Naive thymus-derived CD4-positive, alpha-beta T cell (primary cell): ENCODE measurements at regions not wholly inside any gene's neighbourhood (a gene's known extent, or its start where the extent isn't known, plus 50 kb on each side); places are given as distances from the start of the nearest gene placed in this dataset.
"Not testable (repeated sequence)": the region's sequence is repeated elsewhere in the genome, so short reads cannot be mapped to it uniquely, and the experiment has no call there.

Experiments used
- ATAC-seq: fragments of 150-1000 bp; cut with Tn5 transposase; 2 replicates; pipeline ENCODE4 v1.10.0; 2021; ENCODE audit warnings: mild to moderate bottlenecking, moderate library complexity
- CTCF ChIA-PET: fragments of 350-600 bp; sonication (Branson Sonifier 250); formaldehyde crosslinking; loops from one replicate; lab custom pipeline; 2021; ENCODE audit warnings: antibody characterized with exemption; lab: Charles Lee
- POLR2A ChIA-PET: fragments of 350-600 bp; sonication (Branson Sonifier 250); formaldehyde crosslinking; loops from one replicate; lab custom pipeline; 2021; ENCODE audit warnings: antibody characterized with exemption, inconsistent platforms; lab: Charles Lee
- DNase-seq, 9 donors: peaks; one replicate each; pipeline versions ENCODE4 v3.0.0 to v3.0.0-alpha.2; 2020 to 2022; ENCODE audit warnings: mixed read lengths in 1 of 9
- H3K27ac ChIP-seq: one replicate; pipeline ENCODE4 v1.7.0; 2013; ENCODE audit warnings: mild to moderate bottlenecking, low read depth, low read length, moderate library complexity
- H3K27me3 ChIP-seq, 2 donors: one replicate each; pipeline ENCODE4 v1.7.0; 2013; ENCODE audit warnings: low read length in 2 of 2, mild to moderate bottlenecking in 2 of 2, moderate library complexity in 2 of 2; ENCODE audit not compliant: control insufficient read depth in 2 of 2, insufficient read depth in 2 of 2
- H3K36me3 ChIP-seq, 3 experiments: 1 replicate in 2 of 3; 2 replicates in 1 of 3; pipeline ENCODE4 v1.7.0; 2013; ENCODE audit warnings: low read length in 3 of 3, mild to moderate bottlenecking in 3 of 3, moderate library complexity in 1 of 3; ENCODE audit not compliant: insufficient read depth in 3 of 3, control insufficient read depth in 2 of 3
- H3K4me1 ChIP-seq, 2 donors: one replicate each; pipeline ENCODE4 v1.7.0; 2013; ENCODE audit warnings: low read length in 2 of 2, mild to moderate bottlenecking in 2 of 2, moderate library complexity in 1 of 2; ENCODE audit not compliant: control insufficient read depth in 2 of 2, insufficient read depth in 2 of 2
- H3K4me3 ChIP-seq: 2 replicates; pipeline ENCODE4 v1.7.0; 2013; ENCODE audit warnings: mild to moderate bottlenecking, low read length
- H3K9me3 ChIP-seq, 3 experiments: 1 replicate in 2 of 3; 2 replicates in 1 of 3; pipeline ENCODE4 v1.7.0; 2013; ENCODE audit warnings: low read length in 3 of 3; ENCODE audit not compliant: control insufficient read depth in 2 of 3
- H3K27ac Mint-ChIP-seq, 9 donors: one replicate each; pipeline ENCODE4 v1.8.0; 2020 to 2022; ENCODE audit warnings: mixed read lengths in 9 of 9, mild to moderate bottlenecking in 8 of 9, moderate library complexity in 5 of 9, inconsistent platforms in 2 of 9
- H3K27me3 Mint-ChIP-seq, 5 donors: one replicate each; pipeline ENCODE4 v1.8.0; 2021 to 2022; ENCODE audit warnings: mixed read lengths in 5 of 5, mild to moderate bottlenecking in 1 of 5
- H3K36me3 Mint-ChIP-seq, 5 donors: one replicate each; pipeline ENCODE4 v1.8.0; 2020 to 2022; ENCODE audit warnings: mixed read lengths in 5 of 5, mild to moderate bottlenecking in 3 of 5, inconsistent platforms in 1 of 5
- H3K4me1 Mint-ChIP-seq, 7 donors: one replicate each; pipeline ENCODE4 v1.8.0; 2020 to 2022; ENCODE audit warnings: mixed read lengths in 7 of 7, mild to moderate bottlenecking in 3 of 7, inconsistent platforms in 1 of 7
- H3K4me3 Mint-ChIP-seq, 10 donors: one replicate each; pipeline ENCODE4 v1.8.0; 2020 to 2022; ENCODE audit warnings: mild to moderate bottlenecking in 10 of 10, mixed read lengths in 10 of 10, moderate library complexity in 6 of 10, inconsistent platforms in 2 of 10
- H3K9me3 Mint-ChIP-seq, 11 donors: one replicate each; pipeline ENCODE4 v1.8.0; 2020 to 2022; ENCODE audit warnings: mixed read lengths in 11 of 11, mild to moderate bottlenecking in 4 of 11, inconsistent platforms in 1 of 11, moderate library complexity in 1 of 11
- intact Hi-C, 2 donors: fragments of 100-400 bp; cut with micrococcal nuclease; formaldehyde crosslinking; loops; one replicate each; pipeline ENCODE4 v1.15.1; 2023

- Mint-ChIP-seq H3K4me3 (no peak overlapping the region), H3K27ac (no peak overlapping the region), H3K9me3 (peaks cover 0 to 18% (median 7%) of the 10 kb centered on the region in 11 donors), H3K27me3 (no peaks in the 10 kb centered on the region), H3K36me3 (no peaks in the 10 kb centered on the region), H3K4me1 (no peaks in the 10 kb centered on the region)
- Histone ChIP-seq H3K27me3 (no peaks in the 10 kb centered on the region), H3K27ac (no peak overlapping the region), H3K36me3 (no peaks in the 10 kb centered on the region), H3K4me1 (no peaks in the 10 kb centered on the region), H3K4me3 (no peak overlapping the region), H3K9me3 (no peaks in the 10 kb centered on the region)
- intact Hi-C loops: no loop called here
- ATAC-seq (no peak), DNase-seq (no peak)
- ChIA-PET POLR2A (no interaction called here), CTCF (no interaction called here)
These were observed 440.5 kb upstream of the ADAMTS9 start for GRCh38 chr3:65128346-65128745.

GRCh38 chr3:65126527-65127410 is 439.0 kb upstream of the ADAMTS9 start:
- Histone ChIP-seq H3K27ac (no peak overlapping the region), H3K4me3 (no peak overlapping the region), H3K4me1 (no peaks in the 10 kb centered on the region), H3K36me3 (no peaks in the 10 kb centered on the region), H3K27me3 (no peaks in the 10 kb centered on the region), H3K9me3 (no peaks in the 10 kb centered on the region)
- no peak overlapping the region for H3K4me3 Mint-ChIP-seq
- ChIA-PET POLR2A (no interaction called here), CTCF (no interaction called here)
- no peak for ATAC-seq
- no peaks in the 10 kb centered on the region for H3K36me3 Mint-ChIP-seq
- H3K4me1 Mint-ChIP-seq: no peaks in the 10 kb centered on the region
- DNase-seq: no peak
- intact Hi-C loops: no loop called here
- no peak overlapping the region for H3K27ac Mint-ChIP-seq
- H3K9me3 Mint-ChIP-seq: peaks cover 2 to 20% (median 9%) of the 10 kb centered on the region in 11 donors
- no peaks in the 10 kb centered on the region for H3K27me3 Mint-ChIP-seq

GRCh38 chr3:65120156-65120555 is 432.4 kb upstream of the ADAMTS9 start:
- H3K9me3 ChIP-seq, H3K27me3 Mint-ChIP-seq, H3K4me1 Mint-ChIP-seq, H3K36me3 Mint-ChIP-seq, H3K36me3 ChIP-seq, H3K4me3 ChIP-seq, H3K27me3 ChIP-seq, POLR2A ChIA-PET, intact Hi-C loops, CTCF ChIA-PET, H3K4me1 ChIP-seq, H3K4me3 Mint-ChIP-seq, ATAC-seq, H3K27ac Mint-ChIP-seq, DNase-seq, H3K27ac ChIP-seq: not testable (repeated sequence)
- H3K9me3 Mint-ChIP-seq: peaks cover 3 to 31% (median 15%) of the 10 kb centered on the region in 11 donors

- no peaks in the 10 kb centered on the region for H3K27me3 ChIP-seq
- no peak overlapping the region for H3K27ac ChIP-seq
- H3K4me3 Mint-ChIP-seq: no peak overlapping the region
- no peaks in the 10 kb centered on the region for H3K9me3 ChIP-seq
- POLR2A ChIA-PET: no interaction called here
- H3K36me3 ChIP-seq: no peaks in the 10 kb centered on the region
- CTCF ChIA-PET: no interaction called here
- no peaks in the 10 kb centered on the region for H3K27me3 Mint-ChIP-seq
- DNase-seq (no peak), ATAC-seq (no peak)
- H3K36me3 Mint-ChIP-seq: peaks cover 0 to 5% (median 0%) of the 10 kb centered on the region in 5 donors
- H3K4me1 ChIP-seq: no peaks in the 10 kb centered on the region
- H3K4me3 ChIP-seq: no peak overlapping the region
- peaks cover 3 to 31% (median 15%) of the 10 kb centered on the region in 11 donors for H3K9me3 Mint-ChIP-seq
- intact Hi-C loops: no loop called here
- H3K27ac Mint-ChIP-seq: no peak overlapping the region
- no peaks in the 10 kb centered on the region for H3K4me1 Mint-ChIP-seq
These were observed 431.2 kb upstream of the ADAMTS9 start for GRCh38 chr3:65118912-65119499.

GRCh38 chr3:65114041-65114440 is 426.2 kb upstream of the ADAMTS9 start:
- Mint-ChIP-seq H3K4me1 (no peaks in the 10 kb centered on the region), H3K4me3 (no peak overlapping the region), H3K36me3 (peaks cover 0 to 5% (median 0%) of the 10 kb centered on the region in 5 donors), H3K27me3 (no peaks in the 10 kb centered on the region), H3K27ac (no peak overlapping the region), H3K9me3 (peaks cover 2 to 17% (median 8%) of the 10 kb centered on the region in 11 donors)
- no peaks in the 10 kb centered on the region for H3K4me1 ChIP-seq
- DNase-seq (no peak), ATAC-seq (no peak)
- no peaks in the 10 kb centered on the region for H3K36me3 ChIP-seq
- POLR2A ChIA-PET: no interaction called here
- no peaks in the 10 kb centered on the region for H3K27me3 ChIP-seq
- H3K9me3 ChIP-seq: no peaks in the 10 kb centered on the region
- no peak overlapping the region for H3K4me3 ChIP-seq
- no peak overlapping the region for H3K27ac ChIP-seq
- CTCF ChIA-PET: interaction anchor here (0.6 kb wide), 1 partner anchor 70 kb away, joined by 3 read pairs; no protein-coding TSS in a partner anchor
- intact Hi-C loops: no loop called here

- no peaks in the 10 kb centered on the region for H3K36me3 ChIP-seq
- no peak overlapping the region for H3K4me3 ChIP-seq
- intact Hi-C loops: no loop called here
- Mint-ChIP-seq H3K27ac (no peak overlapping the region), H3K36me3 (peaks cover 0 to 5% (median 0%) of the 10 kb centered on the region in 5 donors), H3K27me3 (no peaks in the 10 kb centered on the region), H3K9me3 (peaks cover 2 to 17% (median 7%) of the 10 kb centered on the region in 11 donors), H3K4me1 (no peaks in the 10 kb centered on the region), H3K4me3 (no peak overlapping the region)
- POLR2A ChIA-PET: no interaction called here
- CTCF ChIA-PET: no interaction called here
- DNase-seq: no peak
- H3K27ac ChIP-seq: no peak overlapping the region
- no peaks in the 10 kb centered on the region for H3K9me3 ChIP-seq
- no peak for ATAC-seq
- no peaks in the 10 kb centered on the region for H3K27me3 ChIP-seq
- H3K4me1 ChIP-seq: no peaks in the 10 kb centered on the region
These were observed 425.0 kb upstream of the ADAMTS9 start for GRCh38 chr3:65112751-65113300.
